B cell (primary cell): ENCODE measurements at regions not wholly inside any gene's neighbourhood (a gene's known extent, or its start where the extent isn't known, plus 50 kb on each side); places are given as distances from the start of the nearest gene placed in this dataset.

Source experiments
- ATAC-seq: fragments of 200-7000 bp; cut with Tn5 transposase; one replicate; pipeline ENCODE4 v1.10.0; 2021; ENCODE audit warnings: low read depth, mild to moderate bottlenecking, moderate number of reproducible peaks, moderate library complexity
- CTCF ChIA-PET: fragments of 350-600 bp; sonication (Branson Sonifier 250); formaldehyde crosslinking; loops from one replicate; lab custom pipeline; 2021; ENCODE audit warnings: antibody characterized with exemption, inconsistent platforms; lab: Charles Lee
- POLR2A ChIA-PET: fragments of 350-600 bp; sonication (Branson Sonifier 250); formaldehyde crosslinking; loops from one replicate; lab custom pipeline; 2021; ENCODE audit warnings: antibody characterized with exemption; lab: Charles Lee
- DNase-seq: peaks from one replicate; pipeline ENCODE4 v3.0.0; 2013
- H2AFZ ChIP-seq: 2 replicates; pipeline ENCODE4 v1.6.1; 2012; ENCODE audit warnings: mild to moderate bottlenecking, low read depth, low read length; ENCODE audit not compliant: insufficient read depth, poor library complexity, severe bottlenecking
- H3K27ac ChIP-seq, 2 donors: 1 replicate in 1 of 2; 2 replicates in 1 of 2; pipeline ENCODE4 v1.5.1; 2012 to 2013; ENCODE audit warnings: low read length in 2 of 2, mild to moderate bottlenecking in 2 of 2, moderate library complexity in 1 of 2
- H3K27me3 ChIP-seq, 4 experiments: fragments of 200-600 bp in 1 of 4; sonication (generic) in 1 of 4; replicated peaks in 1 of 4; 1 replicate in 2 of 4; 2 replicates in 2 of 4; pipeline versions ENCODE4 v1.6.1 to v1.7.0; 2013 to 2016; ENCODE audit warnings: low read length in 3 of 4, mild to moderate bottlenecking in 2 of 4, mixed read lengths in 1 of 4, moderate library complexity in 1 of 4; ENCODE audit not compliant: insufficient read depth in 4 of 4, control insufficient read depth in 3 of 4; ENCODE audit errors: control extremely low read depth in 1 of 4
- H3K36me3 ChIP-seq, 2 experiments: replicated peaks in 1 of 2; 1 replicate in 1 of 2; 2 replicates in 1 of 2; pipeline versions ENCODE4 v1.6.1 to v1.7.1; 2013; ENCODE audit warnings: low read length in 1 of 2; ENCODE audit not compliant: insufficient read depth in 2 of 2, control insufficient read depth in 1 of 2; ENCODE audit errors: control extremely low read depth in 1 of 2, extremely low read depth in 1 of 2
- H3K4me1 ChIP-seq, 2 donors: fragments of 200-600 bp in 1 of 2; sonication (generic) in 1 of 2; 1 replicate in 1 of 2; 2 replicates in 1 of 2; pipeline versions ENCODE4 v1.5.1 to v1.6.1; 2013 to 2017; ENCODE audit warnings: low read length in 2 of 2; ENCODE audit not compliant: control insufficient read depth in 2 of 2, insufficient read depth in 2 of 2
- H3K4me2 ChIP-seq: replicated peaks from 2 replicates; pipeline ENCODE3; 2012; ENCODE audit warnings: mild to moderate bottlenecking, low read depth, low read length; ENCODE audit not compliant: poor library complexity, severe bottlenecking
- H3K4me3 ChIP-seq, 5 experiments: fragments of 200-600 bp in 1 of 5; sonication (generic) in 1 of 5; 1 replicate in 3 of 5; 2 replicates in 2 of 5; pipeline versions ENCODE4 v1.5.1 to v1.7.0; 2011 to 2016; ENCODE audit warnings: low read length in 4 of 5, mild to moderate bottlenecking in 4 of 5, low read depth in 2 of 5, control low read depth in 1 of 5, moderate library complexity in 1 of 5; ENCODE audit not compliant: insufficient read depth in 1 of 5; ENCODE audit errors: control extremely low read depth in 1 of 5, extremely low read depth in 1 of 5
- H3K79me2 ChIP-seq: fragments of 200-600 bp; sonication (generic); one replicate; pipeline ENCODE4 v1.6.0; 2016; ENCODE audit warnings: low read length; ENCODE audit not compliant: control insufficient read depth, insufficient read depth
- H3K9ac ChIP-seq: fragments of 200-600 bp; sonication (generic); 2 replicates; pipeline ENCODE4 v1.6.1; 2017; ENCODE audit warnings: mild to moderate bottlenecking, low read length, moderate library complexity
- H3K9me3 ChIP-seq, 3 donors: one replicate each; pipeline versions ENCODE4 v1.6.1 to v1.7.1; 2013; ENCODE audit warnings: low read length in 2 of 3; ENCODE audit not compliant: control insufficient read depth in 2 of 3, insufficient read depth in 1 of 3; ENCODE audit errors: control extremely low read depth in 1 of 3
- H4K20me1 ChIP-seq: 2 replicates; pipeline ENCODE4 v1.6.0; 2012; ENCODE audit warnings: mild to moderate bottlenecking, low read length; ENCODE audit not compliant: insufficient read depth, control insufficient read depth, poor library complexity, severe bottlenecking
- H3K27ac Mint-ChIP-seq: one replicate; pipeline ENCODE4 v1.8.0; 2021; ENCODE audit warnings: mixed read lengths
- H3K27me3 Mint-ChIP-seq: one replicate; pipeline ENCODE4 v1.8.0; 2021; ENCODE audit warnings: mixed read lengths
- H3K4me1 Mint-ChIP-seq: one replicate; pipeline ENCODE4 v1.8.0; 2021; ENCODE audit warnings: mixed read lengths
- H3K4me3 Mint-ChIP-seq: one replicate; pipeline ENCODE4 v1.8.0; 2021; ENCODE audit warnings: mixed read lengths
- H3K9me3 Mint-ChIP-seq: one replicate; pipeline ENCODE4 v1.8.0; 2022; ENCODE audit warnings: mixed read lengths; ENCODE audit not compliant: insufficient read depth
- CTCF ChIP-seq: fragments of 200-600 bp; IDR thresholded peaks from one replicate; pipeline ENCODE4 v1.8.0; 2022; ENCODE audit warnings: antibody characterized with exemption, mild to moderate bottlenecking
- EZH2 ChIP-seq: IDR thresholded peaks from 2 replicates; pipeline ENCODE4 v1.6.1; 2012; ENCODE audit warnings: borderline replicate concordance, low read depth, mild to moderate bottlenecking, moderate library complexity, low read length; ENCODE audit not compliant: insufficient read depth, poor library complexity, severe bottlenecking
- WGBS: methylation state at CpG from one replicate; pipeline ENCODE4 v1.1.5; 2013; ENCODE audit warnings: missing lambda C conversion rate; ENCODE audit not compliant: insufficient coverage; 5-methylcytosine and 5-hydroxymethylcytosine counted together
- intact Hi-C: fragments of 100-400 bp; cut with micrococcal nuclease; formaldehyde crosslinking; loops from one replicate; pipeline ENCODE4 v1.10.0; 2022

- intact Hi-C loops, result no loop called here
- H3K9ac ChIP-seq, result no peak overlapping the region
- no peak overlapping the region for H3K4me3 ChIP-seq
- H3K9me3 ChIP-seq, result peaks cover 0 to 1% (median 0%) of the 10 kb centered on the region in 3 donors
- ChIA-PET CTCF (no interaction called here), POLR2A (no interaction called here)
- WGBS, result no CpG with 5 or more reads among the region's 1 CpG
- H3K4me2 ChIP-seq, result no peak overlapping the region
- Mint-ChIP-seq H3K27me3 (peaks cover 4% of the 10 kb centered on the region), H3K9me3 (peaks cover 3% of the 10 kb centered on the region), H3K4me1 (no peaks in the 10 kb centered on the region), H3K27ac (no peak overlapping the region), H3K4me3 (no peak overlapping the region)
- H2AFZ ChIP-seq, result no peak overlapping the region
- H3K4me1 ChIP-seq, result no peaks in the 10 kb centered on the region
- no peak for ATAC-seq
- DNase-seq, result no peak
- TF ChIP-seq EZH2 (no peak), CTCF (no peak)
- peaks cover 0 to 3% (median 0%) of the 10 kb centered on the region in 4 experiments for H3K27me3 ChIP-seq
- H3K27ac ChIP-seq, result no peak overlapping the region
- no peaks in the 10 kb centered on the region for H3K79me2 ChIP-seq
- no peaks in the 10 kb centered on the region for H3K36me3 ChIP-seq
- H4K20me1 ChIP-seq, result no peaks in the 10 kb centered on the region
These were observed 557.4 kb upstream of the RAB6C start for GRCh38 chr2:129422028-129422427.

GRCh38 chr2:129428086-129428660 is 551.3 kb upstream of the RAB6C start:
- Histone ChIP-seq H3K27ac (no peak overlapping the region), H3K9me3 (peaks cover 0 to 7% (median 1%) of the 10 kb centered on the region in 3 donors), H4K20me1 (no peaks in the 10 kb centered on the region), H3K36me3 (no peaks in the 10 kb centered on the region), H3K27me3 (no peaks in the 10 kb centered on the region), H3K4me2 (no peak overlapping the region), H3K9ac (no peak overlapping the region), H3K4me1 (no peaks in the 10 kb centered on the region), H3K79me2 (no peaks in the 10 kb centered on the region), H2AFZ (no peak overlapping the region), H3K4me3 (no peak overlapping the region)
- TF ChIP-seq EZH2, result no peak
- TF ChIP-seq CTCF, result no peak
- H3K4me1 Mint-ChIP-seq, result no peaks in the 10 kb centered on the region
- CTCF ChIA-PET, result no interaction called here
- WGBS, result 85% methylated on average over 9 of the region's 10 CpGs
- H3K27ac Mint-ChIP-seq, result no peak overlapping the region
- intact Hi-C loops, result no loop called here
- peaks cover 14% of the 10 kb centered on the region for H3K27me3 Mint-ChIP-seq
- ATAC-seq (no peak), DNase-seq (no peak)
- POLR2A ChIA-PET, result no interaction called here
- H3K4me3 Mint-ChIP-seq, result no peak overlapping the region
- H3K9me3 Mint-ChIP-seq, result no peaks in the 10 kb centered on the region
